GM11168 (cell line): ENCODE measurements at regions not wholly inside any gene's neighbourhood (a gene's known extent, or its start where the extent isn't known, plus 50 kb on each side); places are given as distances from the start of the nearest gene placed in this dataset.

ENCODE experiments used
- in situ Hi-C: fragments of 300-500 bp; cut with MboI; formaldehyde crosslinking; loops from one replicate; pipeline ENCODE4 v1.12.0; 2022; ENCODE audit warnings: low sequenced_read_pairs; ENCODE audit not compliant: unreplicated experiment

DNA sequence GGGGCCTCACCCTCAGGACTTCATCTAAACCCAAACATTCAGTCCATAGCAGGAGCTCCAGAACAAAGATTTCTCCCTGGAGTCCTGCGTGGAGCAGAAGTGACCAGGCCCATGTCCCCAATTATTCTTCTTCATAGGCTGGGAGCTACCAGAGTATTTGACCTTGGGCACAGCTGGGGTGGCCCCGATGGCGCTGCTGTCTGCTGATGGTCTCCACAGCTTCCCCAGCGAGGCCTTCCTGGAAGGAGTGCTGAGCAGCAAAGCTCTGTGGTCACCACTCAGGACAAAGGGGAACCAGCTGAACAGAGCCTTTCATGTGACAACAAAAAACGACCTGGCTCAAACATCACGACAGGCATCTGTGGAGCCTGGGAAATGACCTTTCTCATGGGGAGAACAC is 62.7 kb upstream of the ARGLU1 start:
- in situ Hi-C loops = no loop called here

DNA sequence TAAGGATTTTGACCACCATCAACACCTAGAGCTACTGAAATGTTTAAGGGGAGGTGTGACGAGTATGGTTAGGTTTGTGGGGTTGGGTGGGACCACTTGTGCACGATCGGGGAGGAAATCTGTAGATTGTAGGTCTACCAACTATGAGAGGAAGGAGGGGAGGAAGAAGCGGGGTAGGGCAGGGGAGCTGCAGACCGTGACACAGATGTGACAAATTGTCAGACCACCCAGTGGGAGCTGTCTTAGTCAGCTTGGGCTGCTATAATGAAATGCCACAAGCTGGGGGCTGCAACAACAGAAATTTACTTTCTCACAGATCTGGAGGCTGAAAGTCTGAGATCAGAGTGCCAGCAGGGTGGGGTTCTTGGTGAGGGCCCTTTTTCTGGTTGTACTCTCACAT is 62.2 kb upstream of the ARGLU1 start:
- in situ Hi-C loops = no loop called here

GRCh38 chr13:106628936-106629659 is 61.2 kb upstream of the ARGLU1 start:
- in situ Hi-C loops = no loop called here

- in situ Hi-C loops = no loop called here
Measured at GRCh38 chr13:106626473-106626872, 58.5 kb upstream of the ARGLU1 start.

DNA sequence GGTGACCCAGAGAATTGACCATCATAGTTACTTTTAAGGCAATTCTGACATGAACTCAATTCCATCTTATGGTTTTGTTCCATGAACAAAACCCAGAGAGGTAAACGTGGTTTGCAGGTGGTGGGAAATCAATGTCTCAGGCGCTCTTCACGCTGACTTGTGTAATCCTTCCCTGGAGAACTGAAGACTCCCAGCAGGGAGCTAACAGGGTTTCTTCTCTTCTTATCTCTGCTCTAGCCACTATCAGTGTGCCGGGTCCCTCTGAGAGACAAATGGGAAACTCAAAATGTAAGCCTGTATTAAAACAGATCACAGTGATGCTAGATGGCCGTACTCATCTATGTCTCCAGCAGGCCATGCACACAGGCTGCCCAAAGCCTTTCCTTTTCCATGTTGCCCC is 57.6 kb upstream of the ARGLU1 start:
- in situ Hi-C loops = no loop called here

DNA sequence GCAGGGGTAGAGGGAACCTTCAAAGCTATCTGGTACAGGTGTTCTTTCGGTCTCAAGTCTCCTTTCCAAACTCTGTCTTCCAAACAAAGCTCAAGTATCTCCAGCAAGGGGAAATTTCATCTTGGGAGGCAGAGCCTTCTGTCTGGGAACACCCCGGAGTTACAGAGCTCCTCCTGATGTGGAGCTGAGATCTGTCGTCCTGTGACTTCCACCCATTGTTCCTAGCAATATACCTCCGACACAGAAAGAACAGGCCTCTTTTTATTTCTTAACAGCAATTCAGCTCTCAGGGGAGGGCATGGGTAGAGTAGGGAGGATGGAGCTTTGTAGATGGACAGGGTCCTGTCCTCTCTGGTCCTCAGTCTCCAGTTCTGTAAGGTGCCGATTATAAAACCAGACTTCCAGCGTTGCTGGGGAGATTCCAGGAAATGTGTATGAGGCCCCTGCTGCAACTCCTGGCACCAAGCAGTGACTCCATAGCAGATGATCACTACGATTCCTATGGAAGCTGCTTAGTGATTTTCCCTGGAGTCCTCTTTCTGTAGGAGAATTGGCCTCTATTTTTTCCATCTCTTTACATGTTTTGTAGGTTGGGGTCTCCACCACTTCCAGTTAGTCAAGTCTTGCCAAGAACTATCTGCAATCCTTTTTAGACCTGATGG is 56.0 kb upstream of the ARGLU1 start:
- in situ Hi-C loops = no loop called here

- in situ Hi-C loops = no loop called here
Measured at GRCh38 chr13:106621833-106622232, 53.9 kb upstream of the ARGLU1 start.

DNA sequence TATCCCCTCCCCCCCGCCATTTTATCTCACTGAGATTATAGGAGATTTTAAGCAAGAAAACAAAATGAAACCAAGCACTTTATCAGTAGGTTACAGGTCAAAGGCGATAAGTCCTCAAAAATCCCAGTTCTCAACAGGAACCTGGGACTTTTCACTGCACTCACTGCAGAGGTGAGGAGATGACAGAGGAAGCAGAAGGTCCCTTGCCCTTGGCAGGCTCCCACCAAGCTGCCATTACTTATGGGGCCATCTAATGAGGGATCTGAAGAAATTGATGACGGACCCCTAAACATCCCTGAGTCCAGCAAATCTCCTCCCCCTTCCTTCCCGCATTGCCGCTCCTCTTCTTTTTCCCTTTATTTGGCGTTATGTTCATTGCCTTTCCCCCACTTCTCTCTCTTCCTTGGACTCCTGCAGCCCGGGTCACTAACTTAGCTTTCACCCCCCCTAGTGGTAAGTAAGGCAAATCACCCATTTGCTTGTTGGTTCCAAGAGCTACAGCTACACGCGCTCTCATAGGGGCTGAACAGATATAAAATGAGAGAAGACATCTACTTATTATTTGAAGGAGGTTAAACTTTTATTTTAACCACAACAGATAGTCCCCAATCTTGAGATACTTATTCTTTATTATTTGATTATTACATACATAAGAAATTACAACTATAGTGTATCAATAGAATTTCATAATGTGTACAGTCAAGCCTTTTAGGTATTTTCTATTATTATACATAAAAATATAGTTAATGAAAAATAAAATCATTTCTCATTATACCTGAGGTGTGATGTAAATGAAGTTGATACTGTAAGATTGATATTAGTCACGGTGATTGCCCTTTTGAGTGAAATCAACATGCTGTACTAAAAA is 52.0 kb upstream of the ARGLU1 start:
- in situ Hi-C loops = no loop called here
